NCI-H1105 (cell line): ENCODE measurements at regions not wholly inside any gene's neighbourhood (a gene's known extent, or its start where the extent isn't known, plus 50 kb on each side); places are given as distances from the start of the nearest gene placed in this dataset.

Experiments
- DNase-seq: peaks from one replicate; lab custom pipeline; 2025; lab: John Stamatoyannopoulos, UW

DNA sequence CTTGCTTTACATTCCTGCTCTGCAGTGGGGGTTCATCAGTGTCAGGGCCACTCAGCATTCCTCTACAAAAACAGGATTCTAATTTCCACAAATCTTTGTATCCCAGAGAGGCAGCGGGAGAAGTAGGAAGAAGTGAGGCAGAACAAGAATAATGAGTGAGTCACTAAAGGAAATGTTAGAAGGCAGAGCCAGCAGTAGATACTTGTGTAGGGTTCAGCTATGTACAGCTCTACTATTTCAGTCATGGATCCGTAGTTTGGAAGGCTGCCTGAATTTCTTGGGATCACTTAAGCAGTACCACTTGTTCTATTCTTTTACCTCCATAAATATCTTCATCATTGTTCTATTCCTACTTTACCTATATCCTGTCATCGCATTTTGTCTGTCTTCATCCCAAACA is 246.3 kb upstream of the TLE4 start:
- DNase-seq: no peak

- no peak for DNase-seq
Observed at GRCh38 chr9:79329861-79330260, 241.9 kb upstream of the TLE4 start.

DNA sequence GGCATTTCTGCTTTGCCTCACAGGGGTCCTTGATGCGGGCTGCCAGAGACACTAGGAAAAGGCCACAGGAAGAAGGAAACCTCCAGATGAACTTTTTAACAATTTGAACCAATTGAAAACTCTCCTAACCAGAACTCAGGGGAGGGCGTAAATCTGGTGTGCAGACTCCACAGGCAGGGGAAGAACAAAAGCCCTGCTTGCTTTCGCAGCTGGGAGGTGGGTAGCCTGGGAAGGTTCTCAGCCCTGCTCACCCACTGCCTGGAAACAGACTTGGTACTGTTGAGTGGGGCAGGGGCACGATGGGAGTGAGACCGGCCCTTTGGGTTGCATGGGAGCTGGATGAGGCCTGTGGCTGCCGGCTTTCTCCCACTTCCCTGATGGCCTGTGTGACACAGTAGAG is 237.8 kb upstream of the TLE4 start:
- DNase-seq: no peak

DNA sequence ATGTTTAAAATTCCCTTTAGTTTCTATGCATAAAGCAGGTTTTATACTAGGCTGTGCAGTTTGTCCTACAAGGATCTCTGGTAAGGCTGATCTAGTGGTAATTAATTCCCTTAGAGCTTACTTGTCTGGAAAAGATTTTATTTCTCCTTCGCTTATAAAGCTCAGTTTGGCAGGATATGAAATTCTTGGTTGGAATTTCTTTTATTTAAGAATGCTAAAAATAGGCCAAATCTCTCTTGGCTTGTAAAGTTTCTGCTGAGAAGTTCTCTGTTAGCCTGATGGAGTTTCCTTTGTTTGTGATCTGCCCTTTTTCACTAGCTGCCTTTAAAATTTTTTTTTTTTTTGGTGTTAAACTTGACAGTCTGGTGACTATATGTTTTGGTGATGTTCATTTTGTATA is 237.1 kb upstream of the TLE4 start:
- no peak for DNase-seq

- no peak for DNase-seq
Observed at GRCh38 chr9:79335987-79336386, 235.8 kb upstream of the TLE4 start.

- no peak for DNase-seq
Observed at GRCh38 chr9:79341561-79341960, 230.2 kb upstream of the TLE4 start.

DNA sequence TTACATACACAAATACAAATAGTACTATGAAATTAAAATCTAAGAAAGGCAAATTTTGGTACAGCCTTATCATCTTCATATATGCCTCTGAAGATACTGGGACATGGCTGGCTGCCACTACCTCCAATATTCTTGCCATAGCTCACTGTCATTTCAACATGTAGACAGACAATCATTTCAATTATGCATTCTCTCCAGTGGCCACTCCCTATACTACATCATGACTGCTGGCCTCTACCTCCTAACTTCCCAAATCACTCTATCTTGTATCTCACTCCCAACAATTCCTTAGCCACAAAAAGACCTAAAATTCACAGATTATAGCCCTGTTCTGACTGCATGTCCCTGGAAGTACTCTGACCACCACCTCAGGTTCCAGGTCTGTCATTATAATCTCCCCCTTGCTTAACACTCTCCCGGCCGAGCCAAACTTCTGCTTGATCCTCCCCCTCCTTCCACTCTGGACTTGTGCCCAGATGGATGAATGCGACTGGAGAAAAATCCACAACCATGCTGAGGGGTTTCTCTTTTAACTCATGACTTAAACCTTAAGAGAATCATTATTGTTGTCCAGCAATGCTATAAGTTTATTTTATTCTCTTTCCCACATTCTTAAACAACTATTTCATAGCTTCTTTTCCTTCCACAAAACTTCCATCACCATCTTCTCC is 225.3 kb upstream of the TLE4 start:
- no peak for DNase-seq

- DNase-seq: no peak
Observed at GRCh38 chr9:79352322-79352721, 219.4 kb upstream of the TLE4 start.

- no peak for DNase-seq
Observed at GRCh38 chr9:79353856-79354520, 217.8 kb upstream of the TLE4 start.

- no peak for DNase-seq
Observed at GRCh38 chr9:79357194-79357593, 214.6 kb upstream of the TLE4 start.

DNA sequence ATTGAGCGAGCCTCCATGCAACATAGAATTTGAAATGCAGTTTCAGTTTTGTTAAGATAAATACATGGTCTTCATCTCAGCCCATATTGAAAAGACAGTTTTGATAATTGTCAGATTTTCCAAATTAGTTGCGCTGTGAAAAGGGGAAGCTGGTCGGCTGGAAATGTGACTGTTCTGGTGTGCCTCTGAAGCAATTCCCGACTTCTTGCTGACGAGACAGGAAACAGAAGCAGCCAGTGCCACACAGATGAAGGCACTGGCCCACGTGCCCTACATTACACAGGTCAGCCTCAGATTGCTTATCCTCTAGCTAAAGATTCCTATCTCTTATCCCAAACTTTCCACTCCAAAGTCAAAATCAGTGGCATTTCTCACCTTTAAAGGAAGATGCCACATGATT is 214.1 kb upstream of the TLE4 start:
- no peak for DNase-seq

GRCh38 chr9:79360387-79361347 is 211.1 kb upstream of the TLE4 start:
- no peak for DNase-seq

DNA sequence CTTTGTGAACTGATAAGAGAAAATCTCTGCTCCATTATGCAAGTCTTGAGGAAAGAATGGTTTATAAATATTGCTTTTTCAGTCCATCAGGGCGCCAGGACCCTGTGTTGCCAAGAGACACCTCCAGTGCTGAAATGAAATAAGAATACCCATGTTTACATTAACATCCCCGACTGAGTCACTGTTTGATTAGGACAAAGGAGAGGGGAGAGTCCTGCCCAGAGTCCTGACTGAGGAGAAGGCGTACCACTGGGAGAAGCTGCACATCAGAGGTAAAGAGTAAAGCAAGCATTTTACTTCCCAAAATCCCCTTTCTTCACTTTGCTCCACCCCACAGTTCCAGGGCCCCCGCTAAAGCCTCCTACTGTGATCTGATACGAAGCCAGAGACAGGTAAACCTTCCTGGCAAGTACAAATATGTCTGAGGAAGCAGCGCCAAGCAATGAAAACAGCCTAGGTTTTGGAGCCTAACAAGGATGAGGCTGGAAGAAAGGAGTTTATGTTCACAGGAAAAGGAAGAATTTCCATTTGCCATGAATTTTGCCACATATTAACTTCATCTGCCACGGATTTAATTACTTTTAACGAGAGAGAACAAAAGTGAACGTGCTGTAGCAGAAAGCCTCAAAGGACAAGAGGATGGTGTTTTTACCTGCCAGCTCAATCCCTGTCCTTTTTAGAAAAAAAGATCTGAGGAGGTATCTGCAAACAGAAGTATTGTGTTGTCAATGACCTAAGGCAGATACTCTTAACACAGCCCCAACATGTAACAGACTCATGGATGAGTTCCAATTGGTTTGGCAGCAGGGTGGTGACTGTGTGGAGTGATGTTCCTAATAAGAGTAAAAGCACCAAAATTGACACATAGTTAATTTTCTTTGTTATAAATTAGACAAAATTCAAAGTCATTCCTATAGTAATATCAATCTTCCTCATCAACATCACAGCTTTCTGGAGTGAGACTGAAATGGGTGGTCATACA is 209.4 kb upstream of the TLE4 start:
- no peak for DNase-seq

GRCh38 chr9:79369676-79370075 is 202.1 kb upstream of the TLE4 start:
- DNase-seq: no peak

- DNase-seq: no peak
Observed at GRCh38 chr9:79371301-79371700, 200.5 kb upstream of the TLE4 start.

- no peak for DNase-seq
Observed at GRCh38 chr9:79371948-79372555, 199.7 kb upstream of the TLE4 start.

GRCh38 chr9:79377339-79377855 is 194.4 kb upstream of the TLE4 start:
- no peak for DNase-seq

GRCh38 chr9:79378107-79378506 is 193.7 kb upstream of the TLE4 start:
- DNase-seq: no peak

- DNase-seq: no peak
Observed at GRCh38 chr9:79382044-79382443, 189.7 kb upstream of the TLE4 start.

DNA sequence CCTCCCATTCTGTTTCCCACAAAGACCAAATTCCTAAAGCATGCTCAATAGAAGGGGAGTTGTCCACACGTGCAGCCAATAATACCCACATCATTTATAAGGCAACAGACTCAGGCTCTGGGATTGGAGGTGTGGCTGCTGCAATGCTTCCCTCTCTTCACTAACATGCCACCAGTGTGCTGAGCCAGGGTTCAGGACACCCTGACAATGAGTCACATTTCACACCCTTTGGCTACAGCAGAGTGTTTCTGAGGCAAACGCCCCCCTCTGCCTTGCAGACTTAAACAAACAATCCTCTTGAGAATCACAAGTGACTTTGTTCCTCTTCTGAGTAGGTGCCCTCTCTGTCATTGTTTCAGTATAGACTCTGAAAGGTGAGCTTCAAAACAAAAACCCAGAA is 189.3 kb upstream of the TLE4 start:
- no peak for DNase-seq

GRCh38 chr9:79383096-79383495 is 188.7 kb upstream of the TLE4 start:
- no peak for DNase-seq
